Stomach (tissue), 8 donors: ENCODE measurements at regions not wholly inside any gene's neighbourhood (a gene's known extent, or its start where the extent isn't known, plus 50 kb on each side); places are given as distances from the start of the nearest gene placed in this dataset.

Source experiments
- DNase-seq, 2 donors: peaks; one replicate each; pipeline versions ENCODE4 v3.0.0 to v3.0.0-alpha.2; 2013 to 2019
- H3K27ac ChIP-seq, 5 donors: fragments of 200-600 bp in 4 of 5; sonication (generic) in 4 of 5; one replicate each; pipeline ENCODE4 v1.5.1; 2013 to 2019; ENCODE audit warnings: mild to moderate bottlenecking in 1 of 5, moderate library complexity in 1 of 5
- H3K27me3 ChIP-seq, 3 donors: fragments of 200-600 bp; sonication (generic); one replicate each; pipeline ENCODE4 v1.5.1; 2017 to 2019; ENCODE audit warnings: mixed run types in 1 of 3
- H3K36me3 ChIP-seq, 4 donors: fragments of 200-600 bp; sonication (generic); 1 replicate in 3 of 4; 2 replicates in 1 of 4; pipeline ENCODE4 v1.5.1; 2016 to 2019
- H3K4me1 ChIP-seq, 4 donors: fragments of 200-600 bp; sonication (generic); one replicate each; pipeline ENCODE4 v1.5.1; 2016 to 2019
- H3K4me3 ChIP-seq, 4 donors: fragments of 200-600 bp; sonication (generic) in 3 of 4; one replicate each; pipeline ENCODE4 v1.5.1; 2016 to 2019; ENCODE audit warnings: mild to moderate bottlenecking in 1 of 4
- H3K9me3 ChIP-seq, 4 donors: fragments of 200-600 bp; sonication (generic); one replicate each; pipeline ENCODE4 v1.5.1; 2016 to 2019
- EP300 ChIP-seq: sonication (generic); formaldehyde crosslinking; IDR thresholded peaks from one replicate; pipeline ENCODE4 v1.6.1; 2017; ENCODE audit warnings: antibody characterized with exemption
- POLR2A ChIP-seq, 4 donors: fragments of 450-650 bp; IDR thresholded peaks; one replicate each; pipeline ENCODE4 v1.6.1; 2016; ENCODE audit warnings: antibody characterized with exemption in 4 of 4, control low read depth in 2 of 4, mild to moderate bottlenecking in 1 of 4, moderate library complexity in 1 of 4
- POLR2AphosphoS5 ChIP-seq, 3 donors: sonication (generic); formaldehyde crosslinking; IDR thresholded peaks; one replicate each; pipeline ENCODE4 v1.6.1; 2016; ENCODE audit warnings: antibody characterized with exemption in 3 of 3
- WGBS, 5 donors: extraction: QIAGEN DNeasy Blood & Tissue Kit in 3 of 5; methylation state at CpG; one replicate each; pipeline versions ENCODE4 v1.1.5 to v1.1.7; 2013 to 2018; 5-methylcytosine and 5-hydroxymethylcytosine counted together
- intact Hi-C: fragments of 100-400 bp; cut with DNase I; formaldehyde crosslinking; loops from one replicate; pipeline ENCODE4 v1.15.1; 2023; ENCODE audit warnings: low total_unique reads
- TF ChIP-seq, protein P1 (sequence below), 7 experiments: fragments of 450-650 bp in 4 of 7; fragments of 200-600 bp in 3 of 7; sonication (generic) in 3 of 7; IDR thresholded peaks; one replicate each; pipeline ENCODE4 v1.5.1; 2016 to 2019; ENCODE audit warnings: antibody characterized with exemption in 7 of 7, control low read depth in 2 of 7, mild to moderate bottlenecking in 1 of 7
- donor health status: healthy with polysubstance abuse.
- donor health status: Bipolar disorder and iron deficiency.
- donor health status: healthy.

DNA sequence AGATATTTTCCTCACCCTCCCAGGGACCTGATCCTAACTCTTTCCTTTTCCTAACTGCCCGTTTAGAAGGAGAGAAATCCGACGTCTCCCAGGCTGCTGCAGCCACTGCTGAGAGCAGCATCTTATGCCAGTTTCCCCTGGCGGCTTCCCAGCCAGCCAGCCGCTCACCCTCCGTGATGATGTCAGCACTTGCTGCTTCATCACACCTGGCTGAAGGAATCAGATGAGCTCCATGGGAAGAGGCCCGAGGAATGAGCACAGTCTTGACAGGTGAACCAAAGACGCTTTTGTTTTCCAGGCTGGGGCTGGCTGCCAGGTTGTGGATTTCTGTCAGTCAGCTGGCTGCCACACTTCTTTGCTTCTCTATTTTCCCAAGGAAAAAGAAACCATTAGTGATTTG is 445.1 kb upstream of the RBMS3 start:
- H3K36me3 ChIP-seq, result no peaks in the 10 kb centered on the region
- WGBS, 5 donors, result 19 to 36% (median 25%) methylated on average over 8 of the region's 8 CpGs
- peak in 1 of 2 donors; percentile 40 for DNase-seq
- H3K9me3 ChIP-seq, result peaks cover 0 to 11% (median 2%) of the 10 kb centered on the region in 4 donors
- no peak overlapping the region for H3K27ac ChIP-seq
- no peak for TF ChIP-seq EP300
- TF ChIP-seq, protein P1, sequence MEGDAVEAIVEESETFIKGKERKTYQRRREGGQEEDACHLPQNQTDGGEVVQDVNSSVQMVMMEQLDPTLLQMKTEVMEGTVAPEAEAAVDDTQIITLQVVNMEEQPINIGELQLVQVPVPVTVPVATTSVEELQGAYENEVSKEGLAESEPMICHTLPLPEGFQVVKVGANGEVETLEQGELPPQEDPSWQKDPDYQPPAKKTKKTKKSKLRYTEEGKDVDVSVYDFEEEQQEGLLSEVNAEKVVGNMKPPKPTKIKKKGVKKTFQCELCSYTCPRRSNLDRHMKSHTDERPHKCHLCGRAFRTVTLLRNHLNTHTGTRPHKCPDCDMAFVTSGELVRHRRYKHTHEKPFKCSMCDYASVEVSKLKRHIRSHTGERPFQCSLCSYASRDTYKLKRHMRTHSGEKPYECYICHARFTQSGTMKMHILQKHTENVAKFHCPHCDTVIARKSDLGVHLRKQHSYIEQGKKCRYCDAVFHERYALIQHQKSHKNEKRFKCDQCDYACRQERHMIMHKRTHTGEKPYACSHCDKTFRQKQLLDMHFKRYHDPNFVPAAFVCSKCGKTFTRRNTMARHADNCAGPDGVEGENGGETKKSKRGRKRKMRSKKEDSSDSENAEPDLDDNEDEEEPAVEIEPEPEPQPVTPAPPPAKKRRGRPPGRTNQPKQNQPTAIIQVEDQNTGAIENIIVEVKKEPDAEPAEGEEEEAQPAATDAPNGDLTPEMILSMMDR (IDR thresholded peaks at IDR 0.05), result no peak
- intact Hi-C loops, result no loop called here
- peaks cover 0 to 3% (median 0%) of the 10 kb centered on the region in 4 donors for H3K4me1 ChIP-seq
- H3K4me3 ChIP-seq, result no peak overlapping the region
- H3K27me3 ChIP-seq, result no peaks in the 10 kb centered on the region

DNA sequence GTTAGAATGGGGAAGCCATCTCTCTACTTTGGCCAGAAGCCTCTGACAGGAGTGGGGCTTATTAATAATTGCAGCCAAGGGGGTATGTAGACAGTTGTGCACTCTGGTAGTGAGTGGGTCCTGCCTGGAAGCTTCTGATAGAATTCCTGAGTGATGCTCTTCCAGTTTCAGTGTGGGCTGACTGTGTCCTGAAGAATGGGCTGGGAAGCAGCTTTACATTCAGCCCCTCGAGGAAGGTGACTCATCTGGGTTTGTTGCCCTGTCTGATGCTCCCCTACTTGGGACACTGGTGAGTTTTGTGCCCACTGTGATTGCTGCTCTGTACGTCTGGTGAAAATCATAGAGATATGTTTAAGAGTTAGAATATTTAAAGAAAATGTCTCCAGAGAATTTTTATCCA is 444.7 kb upstream of the RBMS3 start:
- peaks cover 0 to 6% (median 2%) of the 10 kb centered on the region in 4 donors for H3K9me3 ChIP-seq
- H3K36me3 ChIP-seq, result no peaks in the 10 kb centered on the region
- peaks cover 0 to 3% (median 0%) of the 10 kb centered on the region in 4 donors for H3K4me1 ChIP-seq
- DNase-seq, result no peak
- no peak for TF ChIP-seq EP300
- no peak for TF ChIP-seq POLR2AphosphoS5 (IDR thresholded peaks at IDR 0.05)
- TF ChIP-seq POLR2A (IDR thresholded peaks at IDR 0.05), result no peak
- TF ChIP-seq, protein P1 (IDR thresholded peaks at IDR 0.05), result no peak
- intact Hi-C loops, result no loop called here
- no peak overlapping the region for H3K27ac ChIP-seq
- 65 to 80% (median 66%) methylated on average over 2 of the region's 2 CpGs for WGBS, 5 donors
- H3K27me3 ChIP-seq, result no peaks in the 10 kb centered on the region
- H3K4me3 ChIP-seq, result no peak overlapping the region

DNA sequence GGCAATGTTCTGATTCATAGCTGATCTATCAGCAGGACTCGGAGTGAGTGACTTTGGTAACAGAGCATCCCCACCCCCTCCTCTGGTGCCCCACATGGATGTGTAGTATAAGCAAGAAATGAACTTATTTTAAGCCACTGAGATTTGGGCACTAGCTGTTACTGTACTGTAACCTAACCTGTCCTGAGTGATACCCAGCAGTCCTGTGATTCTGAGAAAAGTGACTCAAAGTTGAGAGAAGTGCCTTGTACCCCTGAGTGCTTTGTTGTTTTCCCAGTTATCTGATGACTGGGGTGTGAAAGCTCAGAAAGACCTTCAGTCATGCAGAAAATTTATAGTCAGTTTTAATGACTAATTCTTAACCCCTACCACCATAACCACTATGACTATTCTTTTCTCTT is 439.9 kb upstream of the RBMS3 start:
- intact Hi-C loops, result no loop called here
- TF ChIP-seq EP300 (no peak), POLR2A (IDR thresholded peaks at IDR 0.05) (no peak), POLR2AphosphoS5 (IDR thresholded peaks at IDR 0.05) (no peak)
- TF ChIP-seq, protein P1 (IDR thresholded peaks at IDR 0.05), result no peak
- DNase-seq, result no peak
- no peaks in the 10 kb centered on the region for H3K27me3 ChIP-seq
- WGBS, 5 donors, result 71 to 88% (median 81%) methylated on average over 1 of the region's 1 CpG
- no peak overlapping the region for H3K27ac ChIP-seq
- no peaks in the 10 kb centered on the region for H3K4me1 ChIP-seq
- no peak overlapping the region for H3K4me3 ChIP-seq
- H3K9me3 ChIP-seq, result no peaks in the 10 kb centered on the region
- H3K36me3 ChIP-seq, result no peaks in the 10 kb centered on the region

DNA sequence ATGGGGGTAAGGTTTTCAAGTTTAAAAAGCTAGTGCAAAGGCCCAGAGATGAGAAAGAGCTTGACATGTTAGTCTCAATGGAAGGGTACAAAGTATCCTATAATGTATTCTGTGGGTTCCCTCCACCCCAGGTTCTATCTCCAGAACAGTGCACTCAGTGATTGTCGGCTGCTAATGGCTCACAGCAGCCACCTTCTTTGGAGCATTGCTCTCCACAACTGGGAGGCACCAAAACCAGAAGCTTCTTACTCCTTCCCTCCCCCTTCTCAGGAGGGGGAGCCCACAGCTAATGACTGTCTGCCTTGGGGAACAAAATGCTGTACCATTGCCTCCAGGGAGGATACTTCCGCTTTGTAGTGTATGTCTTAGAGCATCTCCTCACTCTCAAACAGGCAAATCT is 439.4 kb upstream of the RBMS3 start:
- no peaks in the 10 kb centered on the region for H3K9me3 ChIP-seq
- no peaks in the 10 kb centered on the region for H3K4me1 ChIP-seq
- TF ChIP-seq EP300 (no peak), POLR2AphosphoS5 (IDR thresholded peaks at IDR 0.05) (no peak), POLR2A (IDR thresholded peaks at IDR 0.05) (no peak)
- TF ChIP-seq, protein P1 (IDR thresholded peaks at IDR 0.05), result no peak
- 55 to 97% (median 66%) methylated on average over 2 of the region's 2 CpGs for WGBS, 5 donors
- intact Hi-C loops, result no loop called here
- no peak for DNase-seq
- no peaks in the 10 kb centered on the region for H3K36me3 ChIP-seq
- H3K27me3 ChIP-seq, result no peaks in the 10 kb centered on the region
- no peak overlapping the region for H3K27ac ChIP-seq
- no peak overlapping the region for H3K4me3 ChIP-seq
